B cell (primary cell): ENCODE measurements at regions not wholly inside any gene's neighbourhood (a gene's known extent, or its start where the extent isn't known, plus 50 kb on each side); places are given as distances from the start of the nearest gene placed in this dataset.

Experiments
- EZH2 ChIP-seq: IDR thresholded peaks from 2 replicates; pipeline ENCODE4 v1.6.1; 2012; ENCODE audit warnings: borderline replicate concordance, low read depth, mild to moderate bottlenecking, moderate library complexity, low read length; ENCODE audit not compliant: insufficient read depth, poor library complexity, severe bottlenecking
- TF ChIP-seq, protein P1 (sequence below): fragments of 200-600 bp; IDR thresholded peaks from one replicate; pipeline ENCODE4 v1.8.0; 2022; ENCODE audit warnings: antibody characterized with exemption, mild to moderate bottlenecking

DNA sequence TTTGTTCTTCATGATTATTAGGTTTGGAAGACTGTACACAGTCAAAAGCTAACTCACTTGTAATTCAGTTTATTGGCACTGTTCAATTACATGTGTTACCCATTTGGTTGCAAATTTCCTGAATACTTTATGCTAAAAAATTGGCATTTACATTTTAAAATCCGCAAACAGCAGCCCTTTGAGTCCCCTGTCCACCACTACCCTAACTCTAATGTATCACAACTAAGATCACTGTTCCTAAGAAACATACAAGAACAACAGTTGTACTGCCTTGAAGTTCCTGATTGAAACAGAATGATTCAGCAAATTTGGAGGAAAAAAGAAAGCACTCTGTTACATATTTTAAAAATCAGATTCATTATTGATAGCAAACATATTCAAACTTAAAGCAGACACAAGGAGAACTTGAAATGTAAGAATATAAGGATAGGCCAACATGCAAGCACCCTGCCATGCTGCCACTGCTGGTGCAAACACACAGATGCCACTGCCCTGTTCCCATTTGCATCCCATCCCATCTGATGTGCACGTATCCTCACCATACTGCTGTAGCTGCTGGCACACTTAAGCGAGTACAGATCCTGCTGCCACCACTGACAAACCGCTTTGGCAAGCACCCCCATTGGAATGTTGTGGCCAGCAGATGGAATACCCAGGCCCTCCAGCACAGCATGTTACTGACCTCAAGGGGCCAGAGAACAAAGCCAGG lies 343.4 kb downstream of the PPP1R2C start:
- TF ChIP-seq, protein P1, sequence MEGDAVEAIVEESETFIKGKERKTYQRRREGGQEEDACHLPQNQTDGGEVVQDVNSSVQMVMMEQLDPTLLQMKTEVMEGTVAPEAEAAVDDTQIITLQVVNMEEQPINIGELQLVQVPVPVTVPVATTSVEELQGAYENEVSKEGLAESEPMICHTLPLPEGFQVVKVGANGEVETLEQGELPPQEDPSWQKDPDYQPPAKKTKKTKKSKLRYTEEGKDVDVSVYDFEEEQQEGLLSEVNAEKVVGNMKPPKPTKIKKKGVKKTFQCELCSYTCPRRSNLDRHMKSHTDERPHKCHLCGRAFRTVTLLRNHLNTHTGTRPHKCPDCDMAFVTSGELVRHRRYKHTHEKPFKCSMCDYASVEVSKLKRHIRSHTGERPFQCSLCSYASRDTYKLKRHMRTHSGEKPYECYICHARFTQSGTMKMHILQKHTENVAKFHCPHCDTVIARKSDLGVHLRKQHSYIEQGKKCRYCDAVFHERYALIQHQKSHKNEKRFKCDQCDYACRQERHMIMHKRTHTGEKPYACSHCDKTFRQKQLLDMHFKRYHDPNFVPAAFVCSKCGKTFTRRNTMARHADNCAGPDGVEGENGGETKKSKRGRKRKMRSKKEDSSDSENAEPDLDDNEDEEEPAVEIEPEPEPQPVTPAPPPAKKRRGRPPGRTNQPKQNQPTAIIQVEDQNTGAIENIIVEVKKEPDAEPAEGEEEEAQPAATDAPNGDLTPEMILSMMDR, result no peak
- no peak for TF ChIP-seq EZH2
